A673 (cell line): ENCODE measurements at regions not wholly inside any gene's neighbourhood (a gene's known extent, or its start where the extent isn't known, plus 50 kb on each side); places are given as distances from the start of the nearest gene placed in this dataset.
A peak's percentile ranks its signal among the peaks of the same experiment; 100 is the strongest.

Experiments used
- BruUV-seq: library from RNA; stranded (reverse); fragments of 400-500 nt; replicated peaks from 2 replicates; lab custom pipeline; 2021; lab: Mats Ljungman, UMichigan
- CTCF ChIA-PET: fragments of 300-600 bp; sonication (Branson Sonifier 250); formaldehyde crosslinking; loops from one replicate; lab custom pipeline; 2022; ENCODE audit warnings: antibody characterized with exemption; lab: Charles Lee
- POLR2A ChIA-PET: fragments of 300-600 bp; sonication (Branson Sonifier 250); formaldehyde crosslinking; loops from one replicate; lab custom pipeline; 2022; ENCODE audit warnings: antibody characterized with exemption; ENCODE audit not compliant: low non-redundant PET; lab: Charles Lee
- DNase-seq: peaks from one replicate; pipeline ENCODE4 v3.0.0-alpha.2; 2015; ENCODE audit warnings: low spot score
- H3K27ac ChIP-seq: fragments of 200-600 bp; sonication (generic); 2 replicates; pipeline ENCODE4 v1.5.1; 2016; ENCODE audit warnings: mixed run types, low read depth, mild to moderate bottlenecking, mixed read lengths, antibody characterized with exemption, low read length; ENCODE audit not compliant: poor library complexity, severe bottlenecking
- H3K27me3 ChIP-seq: fragments of 200-600 bp; sonication (generic); replicated peaks from 2 replicates; pipeline ENCODE4 v1.6.1; 2017; ENCODE audit warnings: mixed run types, low read depth, mild to moderate bottlenecking, mixed read lengths, antibody characterized with exemption, low read length; ENCODE audit not compliant: insufficient read depth, poor library complexity
- H3K36me3 ChIP-seq: fragments of 200-600 bp; sonication (generic); 2 replicates; pipeline ENCODE4 v1.6.1; 2016; ENCODE audit warnings: mixed run types, mild to moderate bottlenecking, mixed read lengths, antibody characterized with exemption, low read length; ENCODE audit not compliant: insufficient read depth, poor library complexity, severe bottlenecking
- H3K4me1 ChIP-seq: fragments of 200-600 bp; sonication (generic); 2 replicates; pipeline ENCODE4 v1.6.1; 2017; ENCODE audit warnings: mixed run types, mild to moderate bottlenecking, mixed read lengths, antibody characterized with exemption, low read length; ENCODE audit not compliant: insufficient read depth, poor library complexity, severe bottlenecking
- H3K4me3 ChIP-seq: fragments of 200-600 bp; sonication (generic); 2 replicates; pipeline ENCODE4 v1.5.1; 2016; ENCODE audit warnings: low read depth, mixed run types, mild to moderate bottlenecking, mixed read lengths, low read length; ENCODE audit not compliant: poor library complexity, severe bottlenecking
- H3K9me3 ChIP-seq: fragments of 200-600 bp; sonication (generic); 2 replicates; pipeline ENCODE4 v1.6.1; 2016; ENCODE audit warnings: mixed run types, low read depth, mild to moderate bottlenecking, mixed read lengths, antibody characterized with exemption, low read length; ENCODE audit not compliant: poor library complexity, severe bottlenecking
- EZH2 ChIP-seq: fragments of 200-600 bp; sonication (generic); IDR thresholded peaks from 2 replicates; pipeline ENCODE4 v1.6.1; 2017; ENCODE audit warnings: borderline replicate concordance, low read depth, mild to moderate bottlenecking, mixed read lengths, antibody characterized with exemption, low read length; ENCODE audit not compliant: poor library complexity, severe bottlenecking
- intact Hi-C: fragments of 100-400 bp; cut with micrococcal nuclease; formaldehyde crosslinking; loops from one replicate; pipeline ENCODE4 v1.10.0; 2022; ENCODE audit not compliant: unreplicated experiment
- TF ChIP-seq, protein P1 (sequence below): fragments of 300-800, 200-600 bp; sonication (generic); conservative IDR thresholded peaks from 2 replicates; pipeline ENCODE4 v1.5.1; 2017; ENCODE audit warnings: low read depth, mild to moderate bottlenecking, antibody characterized with exemption, low read length, moderate library complexity, mixed read lengths

- ChIA-PET POLR2A (no interaction called here), CTCF (no interaction called here)
- Histone ChIP-seq H3K4me1 (peaks cover 30% of the 10 kb centered on the region), H3K27me3 (no peaks in the 10 kb centered on the region), H3K36me3 (no peaks in the 10 kb centered on the region), H3K27ac (no peak overlapping the region), H3K9me3 (no peaks in the 10 kb centered on the region), H3K4me3 (no peak overlapping the region)
- no TSS peak for BruUV-seq
- intact Hi-C loops = no loop called here
- DNase-seq = no peak
- TF ChIP-seq, protein P1, sequence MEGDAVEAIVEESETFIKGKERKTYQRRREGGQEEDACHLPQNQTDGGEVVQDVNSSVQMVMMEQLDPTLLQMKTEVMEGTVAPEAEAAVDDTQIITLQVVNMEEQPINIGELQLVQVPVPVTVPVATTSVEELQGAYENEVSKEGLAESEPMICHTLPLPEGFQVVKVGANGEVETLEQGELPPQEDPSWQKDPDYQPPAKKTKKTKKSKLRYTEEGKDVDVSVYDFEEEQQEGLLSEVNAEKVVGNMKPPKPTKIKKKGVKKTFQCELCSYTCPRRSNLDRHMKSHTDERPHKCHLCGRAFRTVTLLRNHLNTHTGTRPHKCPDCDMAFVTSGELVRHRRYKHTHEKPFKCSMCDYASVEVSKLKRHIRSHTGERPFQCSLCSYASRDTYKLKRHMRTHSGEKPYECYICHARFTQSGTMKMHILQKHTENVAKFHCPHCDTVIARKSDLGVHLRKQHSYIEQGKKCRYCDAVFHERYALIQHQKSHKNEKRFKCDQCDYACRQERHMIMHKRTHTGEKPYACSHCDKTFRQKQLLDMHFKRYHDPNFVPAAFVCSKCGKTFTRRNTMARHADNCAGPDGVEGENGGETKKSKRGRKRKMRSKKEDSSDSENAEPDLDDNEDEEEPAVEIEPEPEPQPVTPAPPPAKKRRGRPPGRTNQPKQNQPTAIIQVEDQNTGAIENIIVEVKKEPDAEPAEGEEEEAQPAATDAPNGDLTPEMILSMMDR = 0 out of 2 replicates have a peak, but pooled peaks have one; percentile 24
- TF ChIP-seq EZH2 = no peak
These were observed 1244.1 kb downstream of the ROBO2 start for GRCh38 chr3:78283994-78284393.

GRCh38 chr3:78285032-78285728 is 1245.3 kb downstream of the ROBO2 start:
- Histone ChIP-seq H3K9me3 (no peaks in the 10 kb centered on the region), H3K4me3 (no peak overlapping the region), H3K36me3 (no peaks in the 10 kb centered on the region), H3K27ac (no peak overlapping the region), H3K27me3 (no peaks in the 10 kb centered on the region), H3K4me1 (peaks cover 21% of the 10 kb centered on the region)
- POLR2A ChIA-PET = interaction anchor here (0.7 kb wide), 1 partner anchor 33 kb away, joined by 19 read pairs; no protein-coding TSS in a partner anchor
- intact Hi-C loops = no loop called here
- no TSS peak for BruUV-seq
- TF ChIP-seq, protein P1 = no peak
- TF ChIP-seq EZH2 = no peak
- peak; percentile 42 for DNase-seq
- CTCF ChIA-PET = no interaction called here

DNA sequence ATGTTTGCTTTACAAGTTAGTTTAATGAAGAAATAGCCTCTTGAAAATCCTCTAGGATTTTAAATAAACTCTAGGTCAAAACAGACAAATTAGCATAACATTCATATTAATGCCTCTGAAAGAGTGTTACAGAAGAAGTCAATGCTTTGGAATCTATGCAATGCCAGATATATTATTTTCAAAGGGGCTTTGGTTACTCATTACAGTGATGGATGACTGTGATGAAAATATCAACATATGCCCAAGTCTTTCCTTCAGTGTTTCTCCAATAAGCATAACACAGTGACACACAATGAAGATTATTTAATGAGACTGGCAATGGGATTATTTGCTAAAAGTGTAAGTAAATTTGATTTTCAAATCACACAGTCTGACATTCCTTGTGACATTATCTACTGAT is 1247.2 kb downstream of the ROBO2 start:
- no TSS peak for BruUV-seq
- H3K27me3 ChIP-seq = no peaks in the 10 kb centered on the region
- TF ChIP-seq, protein P1 = no peak
- no peak for TF ChIP-seq EZH2
- POLR2A ChIA-PET = no interaction called here
- no peak overlapping the region for H3K27ac ChIP-seq
- no peak for DNase-seq
- no peak overlapping the region for H3K4me3 ChIP-seq
- H3K4me1 ChIP-seq = peaks cover 21% of the 10 kb centered on the region
- H3K9me3 ChIP-seq = no peaks in the 10 kb centered on the region
- CTCF ChIA-PET = no interaction called here
- no peaks in the 10 kb centered on the region for H3K36me3 ChIP-seq
- intact Hi-C loops = no loop called here
